Skeletal muscle satellite cell (primary cell): ENCODE measurements at regions not wholly inside any gene's neighbourhood (a gene's known extent, or its start where the extent isn't known, plus 50 kb on each side); places are given as distances from the start of the nearest gene placed in this dataset.

Experiments
- H3K27me3 ChIP-seq: 2 replicates; pipeline ENCODE4 v1.7.0; 2013; ENCODE audit warnings: low read length; ENCODE audit not compliant: control insufficient read depth, insufficient read depth
- H3K36me3 ChIP-seq: 2 replicates; pipeline ENCODE4 v1.7.0; 2013; ENCODE audit warnings: mild to moderate bottlenecking, control low read depth, low read length; ENCODE audit not compliant: insufficient read depth
- H3K4me1 ChIP-seq: 2 replicates; pipeline ENCODE4 v1.7.0; 2013; ENCODE audit warnings: low read length; ENCODE audit not compliant: control insufficient read depth, insufficient read depth
- H3K4me2 ChIP-seq: 2 replicates; pipeline ENCODE4 v1.7.0; 2013; ENCODE audit warnings: mild to moderate bottlenecking, low read length
- H3K4me3 ChIP-seq: 2 replicates; pipeline ENCODE4 v1.7.0; 2013; ENCODE audit warnings: low read length
- H3K9ac ChIP-seq: 2 replicates; pipeline ENCODE4 v1.7.0; 2013; ENCODE audit warnings: mild to moderate bottlenecking, low read depth, low read length, moderate library complexity
- H3K9me3 ChIP-seq: replicated peaks from 2 replicates; pipeline ENCODE4 v1.7.0; 2013; ENCODE audit warnings: mild to moderate bottlenecking, control low read depth, low read length

- no peak overlapping the region for H3K4me3 ChIP-seq
- peaks cover 21% of the 10 kb centered on the region for H3K27me3 ChIP-seq
- H3K4me1 ChIP-seq, result peaks cover 8% of the 10 kb centered on the region
- no peak overlapping the region for H3K4me2 ChIP-seq
- H3K36me3 ChIP-seq, result no peaks in the 10 kb centered on the region
- H3K9ac ChIP-seq, result no peak overlapping the region
- no peaks in the 10 kb centered on the region for H3K9me3 ChIP-seq
These were observed 162.1 kb downstream of the ARL4C start for GRCh38 chr2:234334756-234335155.

DNA sequence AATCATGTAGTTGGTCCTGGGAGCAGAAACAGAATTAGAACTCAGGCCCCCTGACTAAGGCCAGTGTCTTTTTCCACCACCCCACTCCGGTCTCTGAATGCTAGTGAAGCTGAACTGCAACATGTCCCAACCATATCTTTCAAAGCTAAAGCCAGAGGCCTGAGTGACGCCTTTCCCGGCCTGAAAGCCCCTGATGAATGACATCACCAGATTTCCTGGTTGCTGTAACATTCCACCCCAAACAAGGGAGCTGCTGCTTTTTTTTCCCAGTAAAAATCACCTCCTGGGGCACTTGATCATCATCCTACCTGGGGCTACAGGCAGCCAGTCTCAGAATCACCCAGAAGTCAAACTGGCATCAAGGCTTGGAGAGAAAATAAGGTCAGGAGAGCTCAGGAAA is 162.7 kb downstream of the ARL4C start:
- no peak overlapping the region for H3K4me2 ChIP-seq

GRCh38 chr2:234333168-234334130 is 163.4 kb downstream of the ARL4C start:
- H3K4me3 ChIP-seq, result no peak overlapping the region
- H3K9me3 ChIP-seq, result no peaks in the 10 kb centered on the region
- no peak overlapping the region for H3K9ac ChIP-seq
- peaks cover 21% of the 10 kb centered on the region for H3K27me3 ChIP-seq
- no peak overlapping the region for H3K4me2 ChIP-seq
- H3K4me1 ChIP-seq, result peaks cover 8% of the 10 kb centered on the region
- no peaks in the 10 kb centered on the region for H3K36me3 ChIP-seq

More for the DNA sequence above, 162.7 kb downstream of the ARL4C start:
- no peak overlapping the region for H3K9ac ChIP-seq
- H3K27me3 ChIP-seq, result peaks cover 21% of the 10 kb centered on the region
- no peak overlapping the region for H3K4me3 ChIP-seq
- no peaks in the 10 kb centered on the region for H3K36me3 ChIP-seq
- H3K9me3 ChIP-seq, result no peaks in the 10 kb centered on the region
- peaks cover 8% of the 10 kb centered on the region for H3K4me1 ChIP-seq

GRCh38 chr2:234331966-234332365 is 164.9 kb downstream of the ARL4C start:
- no peak overlapping the region for H3K4me2 ChIP-seq

DNA sequence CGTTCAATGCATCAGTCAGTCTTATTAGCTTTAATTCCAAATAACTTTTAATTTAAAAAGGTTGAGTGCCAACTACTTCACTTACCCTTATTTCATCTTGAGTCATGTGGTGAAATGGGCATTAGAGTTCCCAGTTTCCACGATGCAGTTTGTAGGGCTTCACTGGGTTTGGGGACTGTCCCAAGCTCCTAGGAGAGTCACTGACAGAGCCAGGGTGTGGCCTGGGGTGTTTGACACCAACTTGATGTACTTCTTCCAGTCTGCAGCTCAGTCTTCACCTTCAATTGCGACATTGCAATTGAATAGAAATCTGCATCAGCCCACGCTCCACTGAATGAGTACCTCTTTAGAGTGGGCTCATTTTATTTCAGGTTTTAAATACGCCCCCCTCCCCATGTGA is 165.3 kb downstream of the ARL4C start:
- Histone ChIP-seq H3K9me3 (no peaks in the 10 kb centered on the region), H3K4me1 (peaks cover 8% of the 10 kb centered on the region), H3K4me3 (no peak overlapping the region), H3K4me2 (no peak overlapping the region), H3K9ac (no peak overlapping the region), H3K27me3 (peaks cover 21% of the 10 kb centered on the region), H3K36me3 (no peaks in the 10 kb centered on the region)

More at GRCh38 chr2:234331966-234332365, 164.9 kb downstream of the ARL4C start:
- Histone ChIP-seq H3K4me3 (no peak overlapping the region), H3K36me3 (no peaks in the 10 kb centered on the region), H3K9me3 (no peaks in the 10 kb centered on the region), H3K4me1 (peaks cover 8% of the 10 kb centered on the region), H3K9ac (no peak overlapping the region), H3K27me3 (peaks cover 21% of the 10 kb centered on the region)

DNA sequence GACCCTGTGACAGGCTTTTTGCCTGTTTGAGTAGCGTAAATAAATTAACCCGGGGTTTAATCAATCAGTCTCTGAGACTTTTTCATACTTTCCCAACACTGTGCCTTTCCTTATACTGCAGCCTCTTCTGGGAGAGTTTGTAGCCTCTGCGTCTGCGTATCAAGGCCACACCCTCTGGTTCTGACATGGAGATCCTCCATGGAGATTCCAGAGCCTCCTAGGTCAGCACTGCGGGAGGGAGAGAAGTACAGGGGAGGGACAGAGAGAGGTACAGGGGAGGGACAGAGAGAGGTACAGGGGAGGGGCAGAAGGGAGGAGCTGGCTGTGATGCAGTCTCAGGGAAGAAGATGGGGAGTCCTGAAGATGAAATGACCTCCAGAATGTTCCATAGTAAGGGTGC is 166.0 kb downstream of the ARL4C start:
- Histone ChIP-seq H3K4me3 (no peak overlapping the region), H3K9ac (no peak overlapping the region), H3K36me3 (no peaks in the 10 kb centered on the region), H3K4me1 (peaks cover 6% of the 10 kb centered on the region), H3K9me3 (no peaks in the 10 kb centered on the region), H3K27me3 (peaks cover 21% of the 10 kb centered on the region), H3K4me2 (no peak overlapping the region)

DNA sequence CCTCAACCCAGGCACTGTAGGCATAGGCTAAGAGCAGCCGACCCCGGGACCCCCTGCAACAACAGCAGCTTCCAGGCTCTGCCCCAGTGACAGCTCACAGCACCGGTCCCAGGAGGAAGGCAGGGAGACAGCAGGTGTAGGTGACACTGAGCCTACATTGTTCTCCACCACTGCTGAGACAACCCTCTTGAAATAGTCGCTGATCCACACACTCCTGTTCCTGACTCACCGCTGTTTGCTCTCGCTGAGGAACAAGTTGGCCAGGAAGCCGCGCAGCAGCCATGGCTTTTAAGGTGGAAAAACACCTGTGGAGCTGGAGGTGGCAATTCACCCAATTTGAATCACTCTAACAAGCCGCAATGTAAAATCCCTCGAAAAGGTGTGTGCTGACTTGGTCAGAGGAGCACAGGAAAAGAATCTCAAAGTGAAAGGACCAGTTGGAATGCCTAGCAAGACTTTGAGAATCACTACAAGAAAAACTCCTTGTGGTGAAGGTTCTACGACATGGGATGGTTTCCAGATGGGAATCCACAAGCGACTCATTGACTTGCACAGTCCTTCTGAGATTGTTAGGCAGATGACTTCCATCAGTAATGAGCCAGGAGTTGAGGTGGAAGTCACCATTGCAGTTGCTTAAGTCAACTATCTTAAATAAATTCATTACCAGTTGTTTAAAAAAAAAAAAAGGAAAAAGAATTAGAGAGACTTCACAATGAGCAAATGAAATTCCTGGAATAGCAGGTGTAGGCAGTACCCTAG is 167.5 kb downstream of the ARL4C start:
- Histone ChIP-seq H3K4me2 (no peak overlapping the region), H3K36me3 (no peaks in the 10 kb centered on the region), H3K27me3 (peaks cover 21% of the 10 kb centered on the region), H3K4me1 (no peaks in the 10 kb centered on the region), H3K9me3 (no peaks in the 10 kb centered on the region), H3K9ac (no peak overlapping the region), H3K4me3 (no peak overlapping the region)

DNA sequence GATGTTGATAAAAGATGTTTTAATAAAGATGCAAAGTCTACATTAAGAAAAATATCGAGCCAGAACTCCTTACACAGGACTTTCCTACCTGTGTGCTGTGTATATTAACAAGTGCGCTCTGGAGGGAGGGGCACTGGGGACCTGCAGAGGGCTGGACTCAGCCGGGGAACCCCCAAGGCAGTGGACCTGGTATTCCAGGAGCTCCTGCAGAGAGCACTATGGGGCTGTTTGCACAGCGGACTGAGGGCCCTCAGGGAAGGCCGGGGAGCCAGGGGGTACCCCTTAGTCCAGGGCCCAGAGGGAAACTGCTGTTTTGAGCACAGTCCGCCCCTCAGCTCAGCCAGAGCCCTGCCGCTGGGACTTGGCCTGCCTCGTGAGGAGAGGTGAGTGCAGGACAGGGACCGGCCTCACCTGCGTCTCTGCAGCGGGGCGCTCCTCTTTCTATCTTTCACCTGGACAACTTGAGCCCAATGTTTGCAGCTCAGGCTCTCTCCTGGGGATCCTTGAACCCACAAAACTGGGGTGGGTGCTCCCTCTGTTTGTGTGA is 168.4 kb downstream of the ARL4C start:
- Histone ChIP-seq H3K36me3 (no peaks in the 10 kb centered on the region), H3K9ac (no peak overlapping the region), H3K4me1 (no peaks in the 10 kb centered on the region), H3K9me3 (no peaks in the 10 kb centered on the region), H3K4me2 (no peak overlapping the region), H3K4me3 (no peak overlapping the region), H3K27me3 (peaks cover 21% of the 10 kb centered on the region)

- Histone ChIP-seq H3K36me3 (no peaks in the 10 kb centered on the region), H3K9me3 (no peaks in the 10 kb centered on the region), H3K4me1 (no peaks in the 10 kb centered on the region), H3K4me2 (no peak overlapping the region), H3K27me3 (peaks cover 7% of the 10 kb centered on the region), H3K9ac (no peak overlapping the region), H3K4me3 (no peak overlapping the region)
These were observed 170.2 kb downstream of the ARL4C start for GRCh38 chr2:234326694-234327093.

DNA sequence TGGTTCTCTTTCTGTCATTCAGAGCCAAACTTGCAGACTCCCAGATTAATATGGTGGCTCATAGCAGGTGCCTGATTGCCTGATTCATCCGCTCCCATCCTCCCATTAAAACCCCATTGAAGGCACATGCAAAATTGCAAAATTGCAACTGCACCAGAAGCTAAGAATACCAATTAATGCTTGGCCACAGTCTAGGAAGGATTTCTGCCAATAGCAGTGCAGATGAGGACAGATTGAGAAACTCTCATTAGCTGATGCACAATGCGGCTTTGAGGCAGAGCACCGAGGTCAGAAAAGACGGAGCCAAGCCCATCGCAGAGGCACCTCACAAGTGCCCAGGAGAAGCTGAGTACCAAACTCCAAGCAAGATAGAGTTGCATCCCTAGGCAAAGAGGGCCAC is 172.8 kb downstream of the ARL4C start:
- Histone ChIP-seq H3K4me2 (no peak overlapping the region), H3K4me3 (no peak overlapping the region), H3K9ac (no peak overlapping the region), H3K36me3 (no peaks in the 10 kb centered on the region), H3K4me1 (no peaks in the 10 kb centered on the region), H3K9me3 (no peaks in the 10 kb centered on the region), H3K27me3 (no peaks in the 10 kb centered on the region)

DNA sequence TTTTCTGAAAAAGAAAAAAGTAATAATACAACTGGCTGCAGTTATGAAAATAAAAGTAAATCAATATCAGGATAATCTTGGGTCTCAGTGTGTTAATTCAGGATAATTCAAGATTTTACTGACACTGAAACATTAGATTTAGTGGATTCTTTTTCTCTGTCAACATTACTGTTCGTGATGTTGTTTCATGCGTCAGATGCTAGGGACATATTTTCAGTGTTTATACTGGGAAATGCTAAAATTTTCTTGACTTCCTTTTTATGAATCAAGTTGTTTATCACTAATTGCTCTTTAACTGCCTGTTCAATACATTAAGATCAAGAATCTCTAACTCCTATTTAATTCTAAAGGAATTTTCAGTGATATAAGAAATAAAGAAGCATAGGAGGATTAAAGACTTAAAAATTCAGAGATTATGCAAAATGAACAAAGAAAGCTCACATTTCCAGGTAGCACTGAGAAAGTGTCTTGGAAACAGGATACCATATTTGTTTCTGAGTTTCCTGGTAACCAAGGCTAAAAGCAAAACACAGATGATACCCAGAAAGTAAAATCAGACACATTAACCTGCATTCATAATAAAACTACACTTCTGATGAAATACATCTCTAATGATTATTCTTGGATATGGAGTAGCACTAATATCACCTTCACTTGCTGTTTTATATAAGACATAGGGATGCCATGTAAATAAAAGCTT is 174.0 kb downstream of the ARL4C start:
- no peak overlapping the region for H3K9ac ChIP-seq
- H3K27me3 ChIP-seq, result no peaks in the 10 kb centered on the region
- H3K4me2 ChIP-seq, result no peak overlapping the region
- no peaks in the 10 kb centered on the region for H3K4me1 ChIP-seq
- no peaks in the 10 kb centered on the region for H3K9me3 ChIP-seq
- H3K4me3 ChIP-seq, result no peak overlapping the region
- no peaks in the 10 kb centered on the region for H3K36me3 ChIP-seq
